Pancreas (tissue), 10 donors: ENCODE measurements at regions not wholly inside any gene's neighbourhood (a gene's known extent, or its start where the extent isn't known, plus 50 kb on each side); places are given as distances from the start of the nearest gene placed in this dataset.

ENCODE experiments used
- ATAC-seq, 4 donors: fragments of 200-7000 bp; cut with Tn5 transposase; one replicate each; pipeline versions ENCODE4 v1.8.0 to v1.9.1; 2020; ENCODE audit warnings: mild to moderate bottlenecking in 4 of 4, moderate library complexity in 4 of 4
- DNase-seq, 6 donors: peaks; one replicate each; pipeline ENCODE4 v3.0.0-alpha.2; 2020
- FAIRE-seq: peaks from 2 replicates; lab custom pipeline; 2012; peaks lifted over from hg19 to GRCh38; lab: Jason Lieb, UNC
- H3K27ac ChIP-seq, 4 donors: fragments of 200-600 bp; sonication (generic); 1 replicate in 3 of 4; 2 replicates in 1 of 4; pipeline versions ENCODE4 v1.5.0 to v1.8.0; 2020
- H3K27me3 ChIP-seq, 4 donors: fragments of 200-600 bp; one replicate each; pipeline ENCODE4 v1.8.0; 2021
- H3K36me3 ChIP-seq, 3 donors: fragments of 200-600 bp; sonication (generic) in 1 of 3; one replicate each; pipeline versions ENCODE4 v1.5.0 to v1.8.0; 2020 to 2021
- H3K4me1 ChIP-seq, 3 donors: fragments of 200-600 bp; one replicate each; pipeline ENCODE4 v1.8.0; 2021
- H3K4me3 ChIP-seq, 4 donors: fragments of 200-600 bp; sonication (generic) in 2 of 4; one replicate each; pipeline versions ENCODE4 v1.5.0 to v1.8.0; 2020 to 2021
- H3K9me3 ChIP-seq, 4 donors: fragments of 200-600 bp; one replicate each; pipeline ENCODE4 v1.8.0; 2021
- WGBS, 2 donors: extraction: QIAGEN DNeasy Blood & Tissue Kit; methylation state at CpG; one replicate each; pipeline ENCODE4 v1.1.7; 2013; 5-methylcytosine and 5-hydroxymethylcytosine counted together
- intact Hi-C, 3 donors: fragments of 100-400 bp; cut with DNase I; formaldehyde crosslinking; loops; one replicate each; pipeline versions ENCODE4 v1.11.1 to v1.14.2; 2022
- TF ChIP-seq, protein P1 (sequence below), 4 donors: fragments of 200-600 bp; sonication (generic) in 3 of 4; IDR thresholded peaks; one replicate each; pipeline versions ENCODE4 v1.5.0 to v1.8.0; 2021; ENCODE audit warnings: antibody characterized with exemption in 4 of 4
- donor health status: healthy with polysubstance abuse.
- donor health status: DM: no; HTN: no; CAD: no; lungs with moderate emphysema.
- donor health status: DM: no; HTN: no; CAD: no.
- donor health status: control.
- donor health status: control.
- donor health status: Bipolar disorder and iron deficiency.
- donor health status: DM: yes; HTN: yes; CAD: no.
- donor health status: DM: no; HTN: no; CAD: no.
- donor health status: DM: no; HTN: no; CAD: no.
- donor health status: DM: yes; HTN: yes; CAD: no.

DNA sequence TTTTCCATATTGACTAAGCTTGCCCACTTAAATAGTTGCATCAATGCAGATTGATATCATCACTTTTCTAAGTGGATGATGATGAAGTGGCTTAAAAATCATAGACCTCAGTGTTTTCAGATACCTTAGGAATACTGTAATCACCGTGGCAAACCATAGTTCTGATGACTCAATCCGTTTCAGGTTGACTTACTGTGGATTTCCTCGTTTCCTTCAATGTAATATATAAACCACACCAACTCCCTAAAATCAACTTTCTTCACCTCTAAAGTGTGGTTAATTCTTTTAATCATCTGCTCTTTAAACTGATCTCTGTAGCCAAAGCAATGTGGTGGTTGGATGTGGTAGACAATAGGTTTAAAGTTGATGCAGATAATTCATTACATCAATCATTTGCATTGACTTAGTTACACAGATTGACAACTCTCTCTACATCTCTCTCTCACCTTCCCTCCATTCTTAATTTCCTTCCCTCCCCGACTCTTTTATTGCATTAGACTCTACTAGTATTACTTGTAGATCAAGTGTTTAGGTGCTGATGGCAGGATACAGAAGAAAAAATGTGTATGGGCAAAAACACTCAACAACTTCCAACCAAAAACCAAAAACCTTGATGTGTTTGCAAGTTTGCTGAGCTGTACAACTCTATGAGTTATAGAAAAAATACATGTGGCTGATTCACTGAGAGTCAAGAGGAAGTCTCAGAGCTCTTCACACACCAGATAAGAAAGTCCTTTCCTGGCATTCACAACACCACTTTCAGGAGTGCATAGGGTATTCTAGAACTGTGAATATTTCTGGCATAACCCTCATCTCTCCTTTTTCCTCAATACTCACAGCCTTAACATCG is 243.5 kb downstream of the NFKBIZ start:
- Histone ChIP-seq H3K4me3 (no peak overlapping the region), H3K4me1 (no peaks in the 10 kb centered on the region), H3K36me3 (no peaks in the 10 kb centered on the region), H3K27ac (no peak overlapping the region), H3K9me3 (no peaks in the 10 kb centered on the region), H3K27me3 (no peaks in the 10 kb centered on the region)
- ATAC-seq (no peak), DNase-seq (no peak), FAIRE-seq (no peak)
- intact Hi-C loops = no loop called here
- TF ChIP-seq, protein P1, sequence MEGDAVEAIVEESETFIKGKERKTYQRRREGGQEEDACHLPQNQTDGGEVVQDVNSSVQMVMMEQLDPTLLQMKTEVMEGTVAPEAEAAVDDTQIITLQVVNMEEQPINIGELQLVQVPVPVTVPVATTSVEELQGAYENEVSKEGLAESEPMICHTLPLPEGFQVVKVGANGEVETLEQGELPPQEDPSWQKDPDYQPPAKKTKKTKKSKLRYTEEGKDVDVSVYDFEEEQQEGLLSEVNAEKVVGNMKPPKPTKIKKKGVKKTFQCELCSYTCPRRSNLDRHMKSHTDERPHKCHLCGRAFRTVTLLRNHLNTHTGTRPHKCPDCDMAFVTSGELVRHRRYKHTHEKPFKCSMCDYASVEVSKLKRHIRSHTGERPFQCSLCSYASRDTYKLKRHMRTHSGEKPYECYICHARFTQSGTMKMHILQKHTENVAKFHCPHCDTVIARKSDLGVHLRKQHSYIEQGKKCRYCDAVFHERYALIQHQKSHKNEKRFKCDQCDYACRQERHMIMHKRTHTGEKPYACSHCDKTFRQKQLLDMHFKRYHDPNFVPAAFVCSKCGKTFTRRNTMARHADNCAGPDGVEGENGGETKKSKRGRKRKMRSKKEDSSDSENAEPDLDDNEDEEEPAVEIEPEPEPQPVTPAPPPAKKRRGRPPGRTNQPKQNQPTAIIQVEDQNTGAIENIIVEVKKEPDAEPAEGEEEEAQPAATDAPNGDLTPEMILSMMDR (IDR thresholded peaks at IDR 0.05) = no peak
- WGBS, 2 donors = 79 to 83% methylated on average over 5 of the region's 5 CpGs

DNA sequence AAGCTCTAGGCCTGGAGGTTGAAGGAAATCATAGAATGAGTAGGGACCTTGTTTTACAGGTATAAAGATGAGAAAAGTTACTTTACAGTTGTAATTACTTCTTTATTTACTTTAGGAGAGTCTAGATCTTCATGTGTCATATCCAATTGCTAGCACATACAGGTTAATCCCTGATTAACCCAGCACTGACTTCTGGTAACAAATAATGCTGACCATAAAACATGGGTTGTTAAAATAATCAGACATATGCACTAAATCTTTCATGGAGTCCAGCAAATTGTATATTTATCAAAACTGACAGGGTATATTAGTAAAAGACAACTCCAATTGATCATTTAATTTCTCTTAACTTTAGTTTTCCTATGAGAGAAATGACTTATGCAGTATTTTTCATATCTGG is 245.2 kb downstream of the NFKBIZ start:
- DNase-seq = no peak
- H3K4me3 ChIP-seq = no peak overlapping the region
- no peak overlapping the region for H3K27ac ChIP-seq
- TF ChIP-seq, protein P1 (IDR thresholded peaks at IDR 0.05) = no peak
- no peak for FAIRE-seq
- no peaks in the 10 kb centered on the region for H3K9me3 ChIP-seq
- H3K36me3 ChIP-seq = no peaks in the 10 kb centered on the region
- intact Hi-C loops = no loop called here
- no peaks in the 10 kb centered on the region for H3K4me1 ChIP-seq
- H3K27me3 ChIP-seq = no peaks in the 10 kb centered on the region
- no peak for ATAC-seq

DNA sequence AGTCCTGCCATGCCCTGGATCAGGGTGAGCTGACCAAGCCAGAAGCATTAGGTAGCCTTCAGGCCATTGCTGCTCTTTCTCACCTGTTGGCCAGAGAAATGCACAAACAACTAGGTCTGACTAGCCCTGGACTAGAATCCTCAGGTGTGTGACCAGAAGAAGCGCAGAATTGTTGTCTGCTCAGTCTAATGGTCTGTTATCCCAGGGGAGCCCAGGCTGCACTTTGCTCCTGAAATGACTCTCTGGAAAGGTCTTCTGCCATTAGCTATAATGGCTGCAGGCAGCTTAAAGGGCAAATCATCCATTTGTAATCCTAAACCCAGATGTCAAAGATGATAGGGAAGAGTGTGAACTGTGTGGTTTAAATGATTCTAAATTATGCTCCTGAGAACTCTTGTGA is 246.1 kb downstream of the NFKBIZ start:
- no peak for FAIRE-seq
- intact Hi-C loops = no loop called here
- DNase-seq = no peak
- WGBS, 2 donors = 96 to 100% methylated on average over 1 of the region's 1 CpG
- H3K36me3 ChIP-seq = no peaks in the 10 kb centered on the region
- TF ChIP-seq, protein P1 (IDR thresholded peaks at IDR 0.05) = no peak
- H3K27me3 ChIP-seq = no peaks in the 10 kb centered on the region
- no peaks in the 10 kb centered on the region for H3K4me1 ChIP-seq
- H3K9me3 ChIP-seq = no peaks in the 10 kb centered on the region
- H3K27ac ChIP-seq = no peak overlapping the region
- ATAC-seq = no peak
- no peak overlapping the region for H3K4me3 ChIP-seq

DNA sequence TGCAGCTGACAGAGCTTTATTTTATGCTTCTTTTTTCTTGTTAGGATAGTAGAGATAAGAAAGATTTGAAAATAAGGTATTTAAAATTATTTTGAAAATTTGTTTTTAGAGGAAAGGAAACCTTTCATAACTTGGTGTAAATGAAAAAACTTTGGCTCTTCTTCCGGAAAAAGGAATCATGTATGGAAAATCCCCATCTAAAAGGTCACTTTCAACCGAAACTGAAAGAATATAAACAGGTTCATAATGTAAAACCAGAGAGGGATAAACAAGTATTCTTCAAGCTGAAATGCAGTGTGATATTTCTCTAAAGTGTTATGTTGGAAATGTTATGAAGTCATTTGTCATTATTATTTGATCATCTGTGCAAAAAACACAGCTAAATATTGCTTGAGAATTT is 246.8 kb downstream of the NFKBIZ start:
- no peak overlapping the region for H3K4me3 ChIP-seq
- ATAC-seq (no peak), DNase-seq (no peak), FAIRE-seq (no peak)
- H3K36me3 ChIP-seq = no peaks in the 10 kb centered on the region
- no peaks in the 10 kb centered on the region for H3K4me1 ChIP-seq
- TF ChIP-seq, protein P1 (IDR thresholded peaks at IDR 0.05) = no peak
- WGBS, 2 donors = 73 to 84% methylated on average over 2 of the region's 2 CpGs
- intact Hi-C loops = no loop called here
- no peak overlapping the region for H3K27ac ChIP-seq
- no peaks in the 10 kb centered on the region for H3K9me3 ChIP-seq
- no peaks in the 10 kb centered on the region for H3K27me3 ChIP-seq
